HEK293 (cell line): ENCODE measurements at regions not wholly inside any gene's neighbourhood (a gene's known extent, or its start where the extent isn't known, plus 50 kb on each side); places are given as distances from the start of the nearest gene placed in this dataset.

Experiments used
- CTCF ChIA-PET: fragments of 350-600 bp; formaldehyde crosslinking; extraction: SDS; loops from one replicate; lab custom pipeline; 2021; ENCODE audit warnings: antibody characterized with exemption; lab: Yijun Ruan, JAX
- POLR2A ChIA-PET: fragments of 300-600 bp; formaldehyde crosslinking; extraction: SDS; loops from one replicate; lab custom pipeline; 2020; ENCODE audit warnings: antibody characterized with exemption, inconsistent platforms; lab: Yijun Ruan, JAX
- H3K27ac ChIP-seq: fragments of 200-500 bp; sonication (Bioruptor generic); 2 replicates; pipeline ENCODE4 v1.5.1; 2014; ENCODE audit warnings: low read depth, low read length, control low read depth, inconsistent platforms; ENCODE audit errors: extremely low read depth
- H3K36me3 ChIP-seq, 2 experiments: fragments of 200-500 bp in 1 of 2; sonication (Bioruptor generic) in 1 of 2; 1 replicate in 1 of 2; 2 replicates in 1 of 2; pipeline ENCODE4 v1.5.1; 2014 to 2017; ENCODE audit warnings: inconsistent platforms in 2 of 2, low read length in 2 of 2; ENCODE audit not compliant: control insufficient read depth in 2 of 2, insufficient read depth in 1 of 2
- H3K4me1 ChIP-seq: fragments of 200-500 bp; sonication (Bioruptor generic); 2 replicates; pipeline ENCODE4 v1.5.1; 2014; ENCODE audit warnings: mild to moderate bottlenecking, low read length, inconsistent platforms; ENCODE audit not compliant: control insufficient read depth, insufficient read depth
- H3K4me3 ChIP-seq: 2 replicates; pipeline ENCODE4 v1.5.1; 2011; ENCODE audit warnings: low read depth, mild to moderate bottlenecking, control low read depth, low read length, moderate library complexity
- H3K9me3 ChIP-seq: fragments of 200-500 bp; sonication (Bioruptor generic); 2 replicates; pipeline ENCODE4 v1.5.1; 2014; ENCODE audit warnings: low read depth, low read length, inconsistent platforms; ENCODE audit not compliant: control insufficient read depth, insufficient read depth
- ATF2 ChIP-seq: fragments of 450-650 bp; formaldehyde crosslinking; IDR thresholded peaks from 2 replicates; pipeline ENCODE4 v1.5.1; 2016; ENCODE audit warnings: missing biosample characterization, missing genetic modification characterization, low read depth
- GFI1B ChIP-seq: fragments of 450-650 bp; formaldehyde crosslinking; IDR thresholded peaks from 2 replicates; pipeline ENCODE4 v1.5.1; 2016; ENCODE audit warnings: missing biosample characterization, missing genetic modification characterization
- MYNN ChIP-seq: fragments of 450-650 bp; formaldehyde crosslinking; IDR thresholded peaks from 2 replicates; pipeline ENCODE4 v1.5.1; 2016; ENCODE audit warnings: missing biosample characterization, missing genetic modification characterization, borderline replicate concordance
- PRDM6 ChIP-seq: fragments of 450-650 bp; formaldehyde crosslinking; IDR thresholded peaks from 2 replicates; pipeline ENCODE4 v1.5.1; 2017; ENCODE audit warnings: missing biosample characterization, missing genetic modification characterization
- RBAK ChIP-seq: fragments of 450-650 bp; formaldehyde crosslinking; IDR thresholded peaks from 2 replicates; pipeline ENCODE4 v1.5.1; 2016; ENCODE audit warnings: missing biosample characterization, missing genetic modification characterization
- SP2 ChIP-seq: fragments of 450-650 bp; formaldehyde crosslinking; IDR thresholded peaks from 2 replicates; pipeline ENCODE4 v1.5.1; 2016; ENCODE audit warnings: missing biosample characterization, missing genetic modification characterization
- SP7 ChIP-seq: fragments of 450-650 bp; formaldehyde crosslinking; IDR thresholded peaks from 2 replicates; pipeline ENCODE4 v1.5.1; 2016; ENCODE audit warnings: missing biosample characterization, missing genetic modification characterization
- ZBTB10 ChIP-seq: fragments of 450-650 bp; formaldehyde crosslinking; IDR thresholded peaks from 2 replicates; pipeline ENCODE4 v1.5.1; 2016; ENCODE audit warnings: missing biosample characterization, missing genetic modification characterization
- ZNF121 ChIP-seq: fragments of 450-650 bp; formaldehyde crosslinking; IDR thresholded peaks from 2 replicates; pipeline ENCODE4 v1.5.1; 2016; ENCODE audit warnings: missing biosample characterization, missing genetic modification characterization
- ZNF138 ChIP-seq: fragments of 450-650 bp; formaldehyde crosslinking; IDR thresholded peaks from 2 replicates; pipeline ENCODE4 v1.5.1; 2016; ENCODE audit warnings: missing biosample characterization, missing genetic modification characterization, borderline replicate concordance
- ZNF140 ChIP-seq: fragments of 450-650 bp; formaldehyde crosslinking; IDR thresholded peaks from 2 replicates; pipeline ENCODE4 v1.5.1; 2016; ENCODE audit warnings: missing biosample characterization, missing genetic modification characterization
- ZNF148 ChIP-seq: fragments of 450-650 bp; formaldehyde crosslinking; IDR thresholded peaks from 2 replicates; pipeline ENCODE4 v1.5.0; 2017; ENCODE audit warnings: missing biosample characterization, missing genetic modification characterization, borderline replicate concordance
- ZNF202 ChIP-seq: fragments of 450-650 bp; formaldehyde crosslinking; IDR thresholded peaks from 2 replicates; pipeline ENCODE4 v1.5.1; 2016; ENCODE audit warnings: missing biosample characterization, missing genetic modification characterization, borderline replicate concordance
- ZNF354C ChIP-seq: fragments of 450-650 bp; formaldehyde crosslinking; IDR thresholded peaks from 2 replicates; pipeline ENCODE4 v1.5.1; 2016; ENCODE audit warnings: missing biosample characterization, missing genetic modification characterization, low read depth, borderline replicate concordance
- ZNF362 ChIP-seq: fragments of 450-650 bp; formaldehyde crosslinking; IDR thresholded peaks from 2 replicates; pipeline ENCODE4 v1.5.1; 2016; ENCODE audit warnings: missing biosample characterization, missing genetic modification characterization
- ZNF37A ChIP-seq: fragments of 450-650 bp; IDR thresholded peaks from 2 replicates; pipeline ENCODE4 v1.5.1; 2018; ENCODE audit warnings: missing biosample characterization, missing genetic modification characterization
- ZNF398 ChIP-seq: fragments of 450-650 bp; formaldehyde crosslinking; IDR thresholded peaks from 2 replicates; pipeline ENCODE4 v1.5.1; 2017; ENCODE audit warnings: missing biosample characterization, missing genetic modification characterization
- ZNF404 ChIP-seq: fragments of 450-650 bp; formaldehyde crosslinking; IDR thresholded peaks from 2 replicates; pipeline ENCODE4 v1.5.1; 2017; ENCODE audit warnings: missing biosample characterization, missing genetic modification characterization
- ZNF423 ChIP-seq: fragments of 450-650 bp; formaldehyde crosslinking; IDR thresholded peaks from 2 replicates; pipeline ENCODE4 v1.5.1; 2016; ENCODE audit warnings: missing biosample characterization, missing genetic modification characterization
- ZNF561 ChIP-seq: fragments of 450-650 bp; IDR thresholded peaks from 2 replicates; pipeline ENCODE4 v1.5.1; 2018; ENCODE audit warnings: missing biosample characterization, missing genetic modification characterization, borderline replicate concordance
- ZNF768 ChIP-seq: fragments of 450-650 bp; formaldehyde crosslinking; IDR thresholded peaks from 2 replicates; pipeline ENCODE4 v1.5.1; 2018; ENCODE audit warnings: missing biosample characterization, mild to moderate bottlenecking, missing genetic modification characterization
- ZSCAN4 ChIP-seq: fragments of 450-650 bp; formaldehyde crosslinking; IDR thresholded peaks from 2 replicates; pipeline ENCODE4 v1.5.1; 2017; ENCODE audit warnings: missing biosample characterization, missing genetic modification characterization

GRCh38 chr9:92242260-92243136 is 51.0 kb downstream of the IARS1 start:
- Histone ChIP-seq H3K4me1 (no peaks in the 10 kb centered on the region), H3K9me3 (no peaks in the 10 kb centered on the region)
- POLR2A ChIA-PET: interaction anchor here (0.8 kb wide), 1 partner anchor 12 kb away, joined by 3 read pairs; no protein-coding TSS in a partner anchor
- no peak for TF ChIP-seq ZNF768
- TF ChIP-seq MYNN (tag by site-specific recombination): no peak
- no peak for TF ChIP-seq ZSCAN4 (tag by site-specific recombination)
- TF ChIP-seq ZNF121 (tag by site-specific recombination): no peak
- no peak for TF ChIP-seq ZBTB10
- TF ChIP-seq PRDM6: no peak
- no peak for TF ChIP-seq ZNF354C
- no peak for TF ChIP-seq ZNF148 (tag by site-specific recombination)
- TF ChIP-seq SP2 (tag by site-specific recombination): no peak
- no peak for TF ChIP-seq ZNF423
- TF ChIP-seq GFI1B (tag by site-specific recombination): no peak
- TF ChIP-seq RBAK: no peak
- no peak for TF ChIP-seq ZNF140 (tag by site-specific recombination)
- no peak for TF ChIP-seq ZNF37A (tag by site-specific recombination)
- TF ChIP-seq ZNF202: no peak
- TF ChIP-seq, all 188 proteins: peak for 0
- Histone ChIP-seq H3K4me3 (no peak overlapping the region), H3K27ac (no peak overlapping the region), H3K36me3 (peaks cover 47 to 100% of the 10 kb centered on the region in 2 experiments)
- CTCF ChIA-PET: interaction anchor here (0.6 to 7.2 kb wide), 7 partner anchors 10 to 103 kb away, joined by 3 to 106 read pairs (median 4); no protein-coding TSS in a partner anchor

GRCh38 chr9:92236915-92237314 is 56.6 kb downstream of the IARS1 start:
- CTCF ChIA-PET: interaction anchor here (0.6 to 1.3 kb wide), 3 partner anchors 99 to 398 kb away, joined by 3 to 5 read pairs (median 4); no protein-coding TSS in a partner anchor
- H3K27ac ChIP-seq: no peak overlapping the region
- H3K36me3 ChIP-seq: peaks cover 33 to 89% of the 10 kb centered on the region in 2 experiments
- TF ChIP-seq ZNF362 (tag by site-specific recombination): no peak
- no peak for TF ChIP-seq ZNF398 (tag by site-specific recombination)
- TF ChIP-seq ZNF138 (tag by site-specific recombination): no peak
- no peak for TF ChIP-seq ZNF404 (tag by site-specific recombination)
- no peak for TF ChIP-seq ATF2 (tag by site-specific recombination)
- no peak for TF ChIP-seq ZNF561
- no peak for TF ChIP-seq SP7 (tag by site-specific recombination)

More at GRCh38 chr9:92236915-92237314, 56.6 kb downstream of the IARS1 start:
- Histone ChIP-seq H3K9me3 (no peaks in the 10 kb centered on the region), H3K4me1 (no peaks in the 10 kb centered on the region), H3K4me3 (no peak overlapping the region)
- POLR2A ChIA-PET: no interaction called here
